HG03565 (cell line): ENCODE measurements at regions not wholly inside any gene's neighbourhood (a gene's known extent, or its start where the extent isn't known, plus 50 kb on each side); places are given as distances from the start of the nearest gene placed in this dataset.

ENCODE experiments used
- ATAC-seq: cut with Tn5 transposase; IDR thresholded peaks from one replicate; pipeline ENCODE4 v1.9.1; 2021; ENCODE audit warnings: mild to moderate bottlenecking, moderate library complexity; ENCODE audit not compliant: unreplicated experiment

GRCh38 chr3:178060407-178060806 is 475.8 kb upstream of the KCNMB2 start:
- ATAC-seq: no peak

GRCh38 chr3:178062126-178062525 is 474.1 kb upstream of the KCNMB2 start:
- ATAC-seq: no peak

- no peak for ATAC-seq
Measured at GRCh38 chr3:178063461-178063860, 472.8 kb upstream of the KCNMB2 start.

- no peak for ATAC-seq
Measured at GRCh38 chr3:178067721-178068120, 468.5 kb upstream of the KCNMB2 start.

- ATAC-seq: no peak
Measured at GRCh38 chr3:178072391-178073305, 463.6 kb upstream of the KCNMB2 start.

GRCh38 chr3:178073366-178073765 is 462.9 kb upstream of the KCNMB2 start:
- no peak for ATAC-seq

GRCh38 chr3:178075344-178075743 is 460.9 kb upstream of the KCNMB2 start:
- ATAC-seq: no peak

GRCh38 chr3:178078953-178079352 is 457.3 kb upstream of the KCNMB2 start:
- no peak for ATAC-seq

- ATAC-seq: no peak
Measured at GRCh38 chr3:178079966-178080365, 456.3 kb upstream of the KCNMB2 start.

- no peak for ATAC-seq
Measured at GRCh38 chr3:178082326-178082906, 453.8 kb upstream of the KCNMB2 start.

- no peak for ATAC-seq
Measured at GRCh38 chr3:178083906-178084866, 452.1 kb upstream of the KCNMB2 start.

- no peak for ATAC-seq
Measured at GRCh38 chr3:178084938-178085816, 451.1 kb upstream of the KCNMB2 start.

- ATAC-seq: no peak
Measured at GRCh38 chr3:178085817-178086123, 450.5 kb upstream of the KCNMB2 start.

- no peak for ATAC-seq
Measured at GRCh38 chr3:178086144-178086825, 450.0 kb upstream of the KCNMB2 start.

- no peak for ATAC-seq
Measured at GRCh38 chr3:178087376-178087775, 448.9 kb upstream of the KCNMB2 start.

- no peak for ATAC-seq
Measured at GRCh38 chr3:178088963-178089362, 447.3 kb upstream of the KCNMB2 start.

GRCh38 chr3:178090899-178091298 is 445.3 kb upstream of the KCNMB2 start:
- no peak for ATAC-seq

- no peak for ATAC-seq
Measured at GRCh38 chr3:178095522-178095921, 440.7 kb upstream of the KCNMB2 start.

- ATAC-seq: no peak
Measured at GRCh38 chr3:178096955-178097354, 439.3 kb upstream of the KCNMB2 start.

- ATAC-seq: no peak
Measured at GRCh38 chr3:178097576-178097975, 438.7 kb upstream of the KCNMB2 start.
